MM.1S (cell line): ENCODE measurements at regions not wholly inside any gene's neighbourhood (a gene's known extent, or its start where the extent isn't known, plus 50 kb on each side); places are given as distances from the start of the nearest gene placed in this dataset.

Experiments
- DNase-seq: peaks from one replicate; pipeline ENCODE4 v3.0.0-alpha.2; 2015
- H2AFZ ChIP-seq: fragments of 300-600 bp; sonication (generic); 2 replicates; pipeline ENCODE4 v1.6.0; 2016; ENCODE audit warnings: antibody characterized with exemption, low read length
- H3F3A ChIP-seq: fragments of 300-600 bp; sonication (generic); 2 replicates; pipeline ENCODE4 v1.6.1; 2016; ENCODE audit warnings: mild to moderate bottlenecking, antibody characterized with exemption, low read length, moderate library complexity, mixed read lengths; ENCODE audit not compliant: insufficient read depth
- H3K27ac ChIP-seq: fragments of 300-600 bp; sonication (generic); 2 replicates; pipeline ENCODE4 v1.5.1; 2016; ENCODE audit warnings: mild to moderate bottlenecking, low read length
- H3K27me3 ChIP-seq: fragments of 300-600 bp; sonication (generic); replicated peaks from 2 replicates; pipeline ENCODE4 v1.6.0; 2016; ENCODE audit warnings: low read length; ENCODE audit not compliant: insufficient read depth
- H3K36me3 ChIP-seq: fragments of 300-600 bp; sonication (generic); replicated peaks from 2 replicates; pipeline ENCODE4 v1.6.1; 2016; ENCODE audit warnings: mild to moderate bottlenecking, low read length, mixed read lengths; ENCODE audit not compliant: insufficient read depth
- H3K4me1 ChIP-seq: fragments of 300-600 bp; sonication (generic); 2 replicates; pipeline ENCODE4 v1.6.1; 2016; ENCODE audit warnings: low read length, mixed read lengths
- H3K4me2 ChIP-seq: fragments of 300-600 bp; sonication (generic); 2 replicates; pipeline ENCODE4 v1.6.0; 2016; ENCODE audit warnings: low read depth, low read length
- H3K4me3 ChIP-seq: fragments of 300-600 bp; sonication (generic); 2 replicates; pipeline ENCODE4 v1.5.1; 2016; ENCODE audit warnings: low read length, mixed read lengths
- H3K79me2 ChIP-seq: fragments of 300-600 bp; sonication (generic); 2 replicates; pipeline ENCODE4 v1.6.1; 2016; ENCODE audit warnings: mixed run types, low read length, mixed read lengths
- H3K9ac ChIP-seq: fragments of 300-600 bp; sonication (generic); 2 replicates; pipeline ENCODE4 v1.6.1; 2016; ENCODE audit warnings: low read length, mixed read lengths
- H3K9me2 ChIP-seq: fragments of 300-600 bp; sonication (generic); replicated peaks from 2 replicates; pipeline ENCODE4 v1.6.1; 2016; ENCODE audit warnings: mild to moderate bottlenecking, low read length, mixed read lengths; ENCODE audit not compliant: insufficient read depth
- H3K9me3 ChIP-seq: fragments of 300-600 bp; sonication (generic); replicated peaks from 2 replicates; pipeline ENCODE4 v1.6.1; 2016; ENCODE audit warnings: mild to moderate bottlenecking, low read length, mixed read lengths; ENCODE audit not compliant: insufficient read depth
- H4K20me1 ChIP-seq: fragments of 300-600 bp; sonication (generic); 2 replicates; pipeline ENCODE4 v1.6.1; 2016; ENCODE audit warnings: mild to moderate bottlenecking, low read length, moderate library complexity, mixed read lengths; ENCODE audit not compliant: insufficient read depth
- EZH2 ChIP-seq: fragments of 300-600 bp; sonication (generic); optimal IDR thresholded peaks from 2 replicates; pipeline ENCODE3; 2017; ENCODE audit warnings: low read depth, mild to moderate bottlenecking, antibody characterized with exemption, low read length, mixed read lengths
- EZH2phosphoT487 ChIP-seq: fragments of 300-600 bp; sonication (generic); IDR thresholded peaks from 2 replicates; pipeline ENCODE4 v1.6.1; 2018; ENCODE audit warnings: antibody characterized with exemption, low read length
- TF ChIP-seq, protein P1 (sequence below): fragments of 300-600 bp; sonication (generic); IDR thresholded peaks from 2 replicates; pipeline ENCODE4 v1.5.1; 2016; ENCODE audit warnings: antibody characterized with exemption, low read length, mixed read lengths

DNA sequence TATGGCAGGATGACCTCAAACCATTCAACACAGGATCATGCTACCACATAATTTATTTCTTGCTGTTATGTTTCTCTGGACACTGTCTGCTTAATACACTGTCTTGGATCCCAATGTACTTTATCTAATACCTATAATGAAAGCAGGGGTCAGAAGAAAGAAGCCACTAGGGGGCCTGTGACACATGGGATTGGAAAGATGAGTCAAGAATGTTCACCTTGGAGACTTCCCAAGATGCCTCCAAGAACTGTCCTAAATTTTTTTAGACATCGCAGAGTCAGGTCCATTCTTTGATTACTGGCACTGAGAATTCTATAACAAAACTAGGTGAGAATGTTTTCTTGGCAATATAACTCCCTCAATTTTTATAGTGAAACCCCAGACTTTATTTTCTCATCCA, 305.8 kb upstream of the SMARCA2 start:
- no peak for DNase-seq
- H3K9me3 ChIP-seq = no peaks in the 10 kb centered on the region
- H3K27me3 ChIP-seq = no peaks in the 10 kb centered on the region
- no peak overlapping the region for H3K9ac ChIP-seq
- peaks cover 7% of the 10 kb centered on the region; the same call in 1 of the 2 replicates for H3K4me1 ChIP-seq
- no peak for TF ChIP-seq EZH2
- TF ChIP-seq, protein P1, sequence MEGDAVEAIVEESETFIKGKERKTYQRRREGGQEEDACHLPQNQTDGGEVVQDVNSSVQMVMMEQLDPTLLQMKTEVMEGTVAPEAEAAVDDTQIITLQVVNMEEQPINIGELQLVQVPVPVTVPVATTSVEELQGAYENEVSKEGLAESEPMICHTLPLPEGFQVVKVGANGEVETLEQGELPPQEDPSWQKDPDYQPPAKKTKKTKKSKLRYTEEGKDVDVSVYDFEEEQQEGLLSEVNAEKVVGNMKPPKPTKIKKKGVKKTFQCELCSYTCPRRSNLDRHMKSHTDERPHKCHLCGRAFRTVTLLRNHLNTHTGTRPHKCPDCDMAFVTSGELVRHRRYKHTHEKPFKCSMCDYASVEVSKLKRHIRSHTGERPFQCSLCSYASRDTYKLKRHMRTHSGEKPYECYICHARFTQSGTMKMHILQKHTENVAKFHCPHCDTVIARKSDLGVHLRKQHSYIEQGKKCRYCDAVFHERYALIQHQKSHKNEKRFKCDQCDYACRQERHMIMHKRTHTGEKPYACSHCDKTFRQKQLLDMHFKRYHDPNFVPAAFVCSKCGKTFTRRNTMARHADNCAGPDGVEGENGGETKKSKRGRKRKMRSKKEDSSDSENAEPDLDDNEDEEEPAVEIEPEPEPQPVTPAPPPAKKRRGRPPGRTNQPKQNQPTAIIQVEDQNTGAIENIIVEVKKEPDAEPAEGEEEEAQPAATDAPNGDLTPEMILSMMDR = peak; percentile 48
- H3F3A ChIP-seq = no peaks in the 10 kb centered on the region
- H3K36me3 ChIP-seq = no peaks in the 10 kb centered on the region
- no peaks in the 10 kb centered on the region for H3K9me2 ChIP-seq
- H2AFZ ChIP-seq = no peak overlapping the region
- no peaks in the 10 kb centered on the region for H4K20me1 ChIP-seq
- H3K4me3 ChIP-seq = no peak overlapping the region
- H3K79me2 ChIP-seq = no peaks in the 10 kb centered on the region
- no peak overlapping the region for H3K4me2 ChIP-seq
- no peak overlapping the region for H3K27ac ChIP-seq

DNA sequence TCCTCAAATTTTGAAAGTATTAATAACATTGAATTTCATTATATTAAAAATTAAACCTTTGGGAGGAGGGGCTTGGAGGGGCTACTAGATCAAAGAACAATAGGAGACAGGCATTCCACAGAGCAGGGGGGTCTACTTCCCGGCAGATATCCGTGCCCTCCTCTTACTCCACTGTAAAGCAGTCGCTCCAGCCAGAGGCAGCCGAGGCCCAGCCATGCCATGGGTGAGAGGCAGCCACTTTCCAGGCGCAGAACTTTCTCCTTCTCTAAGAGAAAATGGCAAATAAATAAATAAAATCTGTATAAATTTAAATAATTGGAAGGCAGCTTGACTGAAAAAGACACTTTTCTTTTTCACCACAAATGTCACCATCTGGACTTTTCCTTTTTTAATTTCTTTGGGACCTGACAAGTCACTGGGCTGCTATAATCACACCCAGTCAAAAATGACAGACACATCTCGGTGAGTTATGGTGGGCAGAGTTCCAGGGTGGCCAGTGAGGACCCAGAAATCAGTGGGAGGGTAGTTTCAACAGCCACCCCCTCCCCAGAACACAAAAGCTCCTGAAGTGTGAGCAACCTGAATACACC, 302.2 kb upstream of the SMARCA2 start:
- Histone ChIP-seq H3K79me2 (no peaks in the 10 kb centered on the region), H3K9me2 (no peaks in the 10 kb centered on the region), H3K9ac (no peak overlapping the region), H3K27ac (no peak overlapping the region), H4K20me1 (no peaks in the 10 kb centered on the region), H3K4me1 (peaks cover 7% of the 10 kb centered on the region; the same call in 1 of the 2 replicates), H3K9me3 (no peaks in the 10 kb centered on the region), H2AFZ (no peak overlapping the region), H3K4me3 (no peak overlapping the region), H3K27me3 (no peaks in the 10 kb centered on the region), H3K4me2 (no peak overlapping the region), H3F3A (no peaks in the 10 kb centered on the region), H3K36me3 (no peaks in the 10 kb centered on the region)
- no peak for DNase-seq
- no peak for TF ChIP-seq EZH2phosphoT487
- no peak for TF ChIP-seq EZH2
- TF ChIP-seq, protein P1 = no peak

GRCh38 chr9:1713841-1714240, 301.3 kb upstream of the SMARCA2 start:
- H2AFZ ChIP-seq = no peak overlapping the region
- no peak overlapping the region for H3K27ac ChIP-seq
- H3F3A ChIP-seq = no peaks in the 10 kb centered on the region
- no peaks in the 10 kb centered on the region for H4K20me1 ChIP-seq
- no peak overlapping the region for H3K9ac ChIP-seq
- H3K4me1 ChIP-seq = peaks cover 7% of the 10 kb centered on the region; the same call in 1 of the 2 replicates
- H3K4me3 ChIP-seq = no peak overlapping the region
- H3K27me3 ChIP-seq = no peaks in the 10 kb centered on the region
- H3K79me2 ChIP-seq = no peaks in the 10 kb centered on the region
- no peak for DNase-seq
- no peaks in the 10 kb centered on the region for H3K36me3 ChIP-seq
- no peak overlapping the region for H3K4me2 ChIP-seq
- no peaks in the 10 kb centered on the region for H3K9me2 ChIP-seq
- no peaks in the 10 kb centered on the region for H3K9me3 ChIP-seq
- TF ChIP-seq, protein P1 = no peak
- TF ChIP-seq EZH2 (no peak), EZH2phosphoT487 (no peak)
